HCT116 (cell line): ENCODE measurements at regions not wholly inside any gene's neighbourhood (a gene's known extent, or its start where the extent isn't known, plus 50 kb on each side); places are given as distances from the start of the nearest gene placed in this dataset.

ENCODE experiments used
- ATAC-seq: fragments of 200-7000 bp; cut with Tn5 transposase; 2 replicates; pipeline ENCODE4 v1.9.1; 2020; ENCODE audit warnings: mild to moderate bottlenecking, moderate library complexity
- BruUV-seq: library from RNA; stranded (reverse); fragments of 400-500 nt; replicated peaks from 2 replicates; lab custom pipeline; 2021; lab: Mats Ljungman, UMichigan
- CTCF ChIA-PET: fragments of 300-600 bp; sonication (Branson Sonifier 250); formaldehyde crosslinking; loops from one replicate; lab custom pipeline; 2021; ENCODE audit warnings: antibody characterized with exemption; lab: Charles Lee
- POLR2A ChIA-PET: fragments of 300-600, 350-600 bp; sonication (Branson Sonifier 250); formaldehyde crosslinking; loops from one replicate; lab custom pipeline; 2021; ENCODE audit warnings: antibody characterized with exemption; lab: Charles Lee
- RAD21 ChIA-PET, 2 experiments: fragments of 300-600 bp; sonication (Branson Sonifier 250); formaldehyde crosslinking; loops; one replicate each; lab custom pipeline; 2023; ENCODE audit warnings: low total read pairs in 2 of 2; ENCODE audit not compliant: uncharacterized antibody in 2 of 2, unreplicated experiment in 2 of 2, low non-redundant PET in 1 of 2; lab: Charles Lee
- DNase-seq: peaks from one replicate; pipeline ENCODE4 v3.0.0-alpha.2; 2010; ENCODE audit warnings: low read depth, low spot score
- H2AFZ ChIP-seq: fragments of 200-600 bp; shearing (Covaris generic), sonication (generic); 2 replicates; pipeline ENCODE4 v1.6.1; 2017; ENCODE audit warnings: low read depth, mixed run types, mixed read lengths, antibody characterized with exemption, low read length; ENCODE audit not compliant: poor library complexity, severe bottlenecking
- H3K27ac ChIP-seq: 2 replicates; pipeline ENCODE4 v1.5.1; 2012; ENCODE audit warnings: low read depth, low read length
- H3K27me3 ChIP-seq: fragments of 200-600 bp; sonication (generic); 2 replicates; pipeline ENCODE4 v1.6.1; 2016; ENCODE audit warnings: mixed run types, low read length, mixed read lengths; ENCODE audit not compliant: insufficient read depth
- H3K36me3 ChIP-seq, 2 experiments: fragments of 200-500 bp in 1 of 2; fragments of 200-600 bp in 1 of 2; sonication (Bioruptor generic) in 1 of 2; sonication (generic) in 1 of 2; 2 replicates each; pipeline versions ENCODE4 v1.5.1 to v1.6.1; 2014 to 2016; ENCODE audit warnings: low read length in 2 of 2, inconsistent platforms in 1 of 2, mixed read lengths in 1 of 2, mixed run types in 1 of 2; ENCODE audit not compliant: insufficient read depth in 2 of 2, control insufficient read depth in 1 of 2
- H3K4me1 ChIP-seq, 2 experiments: fragments of 200-600 bp in 1 of 2; sonication (generic) in 1 of 2; 2 replicates each; pipeline versions ENCODE4 v1.5.1 to v1.6.1; 2012 to 2017; ENCODE audit warnings: low read length in 2 of 2, inconsistent platforms in 1 of 2, mild to moderate bottlenecking in 1 of 2, mixed read lengths in 1 of 2, mixed run types in 1 of 2, moderate library complexity in 1 of 2; ENCODE audit not compliant: insufficient read depth in 2 of 2, control insufficient read depth in 1 of 2
- H3K4me2 ChIP-seq: fragments of 200-600 bp; sonication (generic); 2 replicates; pipeline ENCODE4 v1.6.1; 2017; ENCODE audit warnings: mixed run types, low read length, mixed read lengths
- H3K4me3 ChIP-seq, 2 experiments: fragments of 200-600 bp in 1 of 2; sonication (generic) in 1 of 2; replicated peaks in 1 of 2; 2 replicates each; pipeline ENCODE4 v1.5.1; 2011 to 2016; ENCODE audit warnings: low read length in 2 of 2, control low read depth in 1 of 2, low read depth in 1 of 2, mild to moderate bottlenecking in 1 of 2, mixed read lengths in 1 of 2, mixed run types in 1 of 2
- H3K79me2 ChIP-seq: fragments of 200-600 bp; sonication (generic); 2 replicates; pipeline ENCODE4 v1.6.1; 2017; ENCODE audit warnings: mild to moderate bottlenecking, mixed run types, low read length, moderate library complexity, mixed read lengths; ENCODE audit not compliant: insufficient read depth
- H3K9ac ChIP-seq: fragments of 200-600 bp; sonication (generic); 2 replicates; pipeline ENCODE4 v1.6.1; 2016; ENCODE audit warnings: low read length, mixed read lengths
- H3K9me2 ChIP-seq: fragments of 200-600 bp; sonication (generic), shearing (Covaris generic); 2 replicates; pipeline ENCODE4 v1.6.1; 2017; ENCODE audit warnings: mixed run types, mild to moderate bottlenecking, moderate library complexity; ENCODE audit not compliant: insufficient read depth
- H3K9me3 ChIP-seq, 2 experiments: fragments of 200-500 bp in 1 of 2; fragments of 200-600 bp in 1 of 2; sonication (Bioruptor generic) in 1 of 2; sonication (generic) in 1 of 2; 2 replicates each; pipeline ENCODE4 v1.6.1; 2014 to 2017; ENCODE audit warnings: low read length in 2 of 2, mixed read lengths in 2 of 2, inconsistent platforms in 1 of 2, low read depth in 1 of 2, mild to moderate bottlenecking in 1 of 2, mixed run types in 1 of 2, moderate library complexity in 1 of 2; ENCODE audit not compliant: control insufficient read depth in 1 of 2, insufficient read depth in 1 of 2
- H4K20me1 ChIP-seq: fragments of 200-600 bp; sonication (generic), shearing (Covaris generic); 2 replicates; pipeline ENCODE4 v1.6.1; 2017; ENCODE audit warnings: mixed run types, mild to moderate bottlenecking, moderate library complexity; ENCODE audit not compliant: insufficient read depth
- ATF3 ChIP-seq: IDR thresholded peaks from 2 replicates; pipeline ENCODE4 v1.6.1; 2012
- CBX3 ChIP-seq: IDR thresholded peaks from 2 replicates; pipeline ENCODE4 v1.6.1; 2012; ENCODE audit warnings: low read depth
- CEBPB ChIP-seq: IDR thresholded peaks from 2 replicates; pipeline ENCODE4 v1.6.1; 2012; ENCODE audit warnings: low read depth
- EGR1 ChIP-seq: IDR thresholded peaks from 2 replicates; pipeline ENCODE4 v1.6.1; 2012; ENCODE audit warnings: low read depth
- EZH2 ChIP-seq: fragments of 200-600 bp; sonication (generic); IDR thresholded peaks from 2 replicates; pipeline ENCODE4 v1.6.1; 2017; ENCODE audit warnings: antibody characterized with exemption, mixed run types
- EZH2phosphoT487 ChIP-seq: fragments of 200-600 bp; IDR thresholded peaks from 2 replicates; pipeline ENCODE4 v1.6.1; 2018; ENCODE audit warnings: antibody characterized with exemption, borderline replicate concordance
- FOSL1 ChIP-seq: IDR thresholded peaks from 2 replicates; pipeline ENCODE4 v1.6.1; 2012; ENCODE audit warnings: low read depth
- MAX ChIP-seq: IDR thresholded peaks from 2 replicates; pipeline ENCODE4 v1.6.1; 2012
- POLR2A ChIP-seq: IDR thresholded peaks from 2 replicates; pipeline ENCODE4 v1.7.0; 2011; ENCODE audit warnings: borderline replicate concordance; ENCODE audit not compliant: insufficient read depth, insufficient read length; ENCODE audit errors: extremely low read depth
- RAD21 ChIP-seq: IDR thresholded peaks from 2 replicates; pipeline ENCODE4 v1.6.1; 2012; ENCODE audit warnings: low read depth, mild to moderate bottlenecking
- REST ChIP-seq: IDR thresholded peaks from 2 replicates; pipeline ENCODE4 v1.6.1; 2012; ENCODE audit warnings: low read depth
- SIN3A ChIP-seq: IDR thresholded peaks from 2 replicates; pipeline ENCODE4 v1.6.1; 2012; ENCODE audit warnings: low read depth
- SP1 ChIP-seq: IDR thresholded peaks from 2 replicates; pipeline ENCODE4 v1.6.1; 2012; ENCODE audit warnings: low read depth
- TCF7L2 ChIP-seq: IDR thresholded peaks from 2 replicates; pipeline ENCODE4 v1.7.0; 2011; ENCODE audit warnings: borderline replicate concordance, inconsistent platforms; ENCODE audit not compliant: insufficient read depth, insufficient read length; ENCODE audit errors: extremely low read depth
- YY1 ChIP-seq: IDR thresholded peaks from 2 replicates; pipeline ENCODE4 v1.6.1; 2011; ENCODE audit warnings: low read length, low read depth, moderate library complexity, mild to moderate bottlenecking; ENCODE audit not compliant: insufficient replicate concordance; ENCODE audit errors: extremely low read depth
- ZFX ChIP-seq: fragments of 450-650 bp; IDR thresholded peaks from 2 replicates; pipeline ENCODE4 v1.6.1; 2017
- ZNF274 ChIP-seq: fragments of 200-500 bp; sonication (Bioruptor generic); IDR thresholded peaks from 2 replicates; pipeline ENCODE4 v1.6.1; 2014; ENCODE audit warnings: mild to moderate bottlenecking, low read depth, low read length, inconsistent platforms
- intact Hi-C: fragments of 100-400 bp; cut with micrococcal nuclease; formaldehyde crosslinking; loops from 2 replicates; pipeline ENCODE4 v1.10.0; 2022

- peaks cover under 1 to 2% of the 10 kb centered on the region in 2 experiments; a peak in 3 of 4 replicates for H3K4me1 ChIP-seq
- no peak overlapping the region for H3K9ac ChIP-seq
- H3K36me3 ChIP-seq, result no peaks in the 10 kb centered on the region
- no peak overlapping the region for H3K27ac ChIP-seq
- ChIA-PET RAD21 (no interaction called here), CTCF (no interaction called here), POLR2A (no interaction called here)
- BruUV-seq, result no TSS peak
- TF ChIP-seq SP1 (no peak), EZH2phosphoT487 (no peak), FOSL1 (no peak), YY1 (no peak), TCF7L2 (no peak), ATF3 (no peak), POLR2A (no peak), ZNF274 (no peak), SIN3A (no peak), ZFX (no peak), EGR1 (no peak), CEBPB (no peak), RAD21 (no peak), EZH2 (no peak), CBX3 (no peak), MAX (no peak), REST (no peak)
- H3K4me2 ChIP-seq, result no peak overlapping the region
- H3K9me3 ChIP-seq, result no peaks in the 10 kb centered on the region
- no peaks in the 10 kb centered on the region for H3K79me2 ChIP-seq
- intact Hi-C loops, result no loop called here
- no peaks in the 10 kb centered on the region for H3K9me2 ChIP-seq
- no peak overlapping the region for H2AFZ ChIP-seq
- H4K20me1 ChIP-seq, result no peaks in the 10 kb centered on the region
- DNase-seq, result no peak
- ATAC-seq, result no peak
- no peak overlapping the region for H3K4me3 ChIP-seq
- no peaks in the 10 kb centered on the region for H3K27me3 ChIP-seq
These were observed 82.9 kb upstream of the ATXN1 start for GRCh38 chr6:16844183-16844582.
